ENCODE measurements at regions not wholly inside any gene's neighbourhood (a gene's known extent, or its start where the extent isn't known, plus 50 kb on each side); places are given as distances from the start of the nearest gene placed in this dataset.
A peak's percentile ranks its signal among the peaks of the same experiment; 100 is the strongest.
"Not testable (repeated sequence)": the region's sequence is repeated elsewhere in the genome, so short reads cannot be mapped to it uniquely, and the experiment has no call there.

DNA sequence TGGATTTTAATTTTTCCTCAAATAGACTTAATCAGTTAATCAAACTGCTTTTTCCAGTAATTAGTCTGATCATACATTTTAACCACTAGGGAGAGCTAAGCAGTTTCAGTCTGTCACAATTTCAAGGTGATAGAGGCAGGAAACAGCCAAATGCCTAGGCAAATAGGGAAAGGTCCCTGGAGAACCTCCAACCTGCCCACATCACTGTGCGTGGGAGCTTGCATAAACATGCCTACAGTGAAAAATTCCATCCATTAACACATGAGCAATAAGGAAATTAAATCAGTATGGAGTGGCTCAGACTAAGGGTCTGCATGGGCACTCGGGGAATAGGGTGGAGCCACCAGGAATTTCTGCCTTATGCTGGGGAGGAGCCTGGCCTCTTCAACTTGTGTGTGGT lies 74.6 kb downstream of the AASDHPPT start:
- DNase-seq (ENCODE audit: low read depth) = no peak

GRCh38 chr11:106152824-106153223 lies 75.4 kb downstream of the AASDHPPT start:
- DNase-seq (ENCODE audit: low read depth) = no peak

DNA sequence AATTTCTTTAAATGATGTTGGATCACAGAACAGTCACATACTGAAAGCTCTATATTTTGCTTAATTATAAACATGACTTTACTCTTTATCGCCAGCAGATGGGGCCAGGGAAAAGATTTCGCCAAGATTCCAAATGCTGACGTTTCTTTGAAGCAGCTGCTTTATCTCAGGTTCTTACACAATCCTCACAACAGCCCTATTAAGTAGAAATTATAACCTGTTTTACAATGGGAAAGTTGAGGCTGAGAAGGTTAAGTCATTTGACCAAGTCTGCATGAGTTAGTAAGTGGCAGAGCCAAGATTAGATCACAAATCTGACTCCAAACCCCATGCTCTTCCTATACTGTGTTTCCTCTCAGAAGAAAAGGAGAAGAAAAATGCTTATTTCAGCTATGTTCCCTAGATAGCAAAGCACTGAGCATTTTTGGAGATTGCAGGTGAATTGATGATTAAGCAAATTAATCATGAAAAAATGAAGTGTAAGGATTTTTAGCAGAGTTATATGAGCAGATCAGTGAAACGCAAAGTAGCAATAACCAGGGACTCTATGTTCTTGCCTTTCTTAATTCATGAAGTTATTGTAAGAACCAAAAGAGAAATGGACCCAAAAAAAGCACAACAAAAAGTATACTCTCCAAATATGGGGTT lies 79.0 kb downstream of the AASDHPPT start:
- DNase-seq (ENCODE audit: low read depth) = peak; percentile 26

GRCh38 chr11:106158406-106158805 lies 80.9 kb downstream of the AASDHPPT start:
- DNase-seq (ENCODE audit: low read depth) = no peak

DNA sequence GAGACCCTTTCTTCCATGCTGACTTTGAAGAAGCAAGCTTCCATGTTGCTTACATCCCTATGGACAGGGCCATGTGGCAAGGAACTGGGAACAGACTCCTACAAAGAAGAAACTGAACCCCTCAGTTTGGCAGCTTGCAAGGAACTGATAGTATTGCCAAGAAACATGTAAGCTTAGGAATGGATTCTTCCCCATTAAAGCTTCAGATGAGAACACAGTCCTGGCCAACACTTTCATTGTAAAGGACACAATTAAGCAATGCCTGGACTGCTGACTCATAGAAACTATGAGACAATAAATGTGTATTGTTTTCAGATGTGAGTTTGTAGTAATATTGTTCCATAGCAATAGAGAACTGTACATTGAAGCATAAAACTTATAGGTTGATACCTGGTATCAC lies 82.4 kb downstream of the AASDHPPT start:
- DNase-seq (ENCODE audit: low read depth) = no peak

GRCh38 chr11:106160494-106160893 lies 83.0 kb downstream of the AASDHPPT start:
- DNase-seq (ENCODE audit: low read depth) = no peak

DNA sequence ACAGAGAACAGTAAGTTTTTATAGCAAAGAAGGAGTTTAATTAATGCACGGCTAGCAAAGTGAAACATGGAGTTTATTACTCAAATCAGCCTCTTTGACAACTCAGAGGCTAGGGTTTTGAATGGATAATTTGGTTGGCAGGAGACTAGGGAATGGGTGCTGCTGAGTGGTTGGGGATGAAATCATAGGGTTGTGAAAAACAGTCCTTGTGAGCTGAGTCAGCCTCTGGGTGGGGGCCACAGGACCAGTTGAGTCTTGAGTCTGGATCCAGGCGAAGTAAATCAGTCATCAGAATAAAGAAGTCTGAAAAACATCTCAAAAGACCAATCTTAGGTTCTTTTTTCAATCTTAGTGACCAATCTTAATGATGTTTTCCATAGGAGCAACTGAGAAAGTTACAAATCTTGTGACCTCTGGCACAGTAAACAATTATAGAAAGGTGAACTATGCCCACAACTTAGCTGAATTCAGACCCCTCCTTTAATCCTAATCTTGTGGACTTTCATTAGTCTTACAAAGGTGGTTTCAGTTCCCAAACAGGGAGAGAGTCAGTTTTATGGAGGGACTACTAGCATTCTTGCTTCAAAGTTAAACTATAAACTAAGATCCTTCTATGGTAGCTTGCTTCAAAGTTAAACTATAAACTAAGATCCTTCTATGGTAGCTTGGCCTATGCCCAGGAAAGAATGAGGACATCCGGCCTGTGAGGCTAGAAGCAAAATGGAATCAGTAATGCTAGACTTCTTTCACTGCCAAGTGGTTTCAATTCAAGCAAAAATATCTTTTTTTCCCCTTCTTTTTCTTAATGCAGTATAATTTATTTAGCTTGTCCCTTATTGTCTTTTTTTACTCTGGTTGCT lies 84.5 kb downstream of the AASDHPPT start:
- DNase-seq (ENCODE audit: low read depth) = no peak

DNA sequence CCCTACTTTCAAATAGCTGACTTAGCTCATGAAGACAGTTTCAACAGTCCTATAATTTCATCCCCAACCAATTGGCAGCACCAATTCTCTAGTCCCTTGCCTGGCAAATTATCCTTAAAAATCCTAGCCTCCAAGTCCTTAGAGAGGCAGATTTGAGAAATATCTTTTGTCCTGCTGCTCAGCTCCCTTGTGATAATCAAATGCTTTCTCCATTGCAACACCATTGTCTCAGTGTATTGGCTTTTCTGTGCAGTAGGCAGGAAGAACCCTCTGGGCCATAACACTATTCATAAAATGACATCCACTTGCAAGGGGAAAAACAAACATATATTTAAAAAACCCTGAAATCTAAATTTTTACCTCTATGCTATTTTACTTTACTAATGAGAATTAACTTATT lies 89.6 kb downstream of the AASDHPPT start:
- DNase-seq (ENCODE audit: low read depth) = no peak

- DNase-seq (ENCODE audit: low read depth) = no peak
These were observed 95.0 kb downstream of the AASDHPPT start for GRCh38 chr11:106172386-106172991.

DNA sequence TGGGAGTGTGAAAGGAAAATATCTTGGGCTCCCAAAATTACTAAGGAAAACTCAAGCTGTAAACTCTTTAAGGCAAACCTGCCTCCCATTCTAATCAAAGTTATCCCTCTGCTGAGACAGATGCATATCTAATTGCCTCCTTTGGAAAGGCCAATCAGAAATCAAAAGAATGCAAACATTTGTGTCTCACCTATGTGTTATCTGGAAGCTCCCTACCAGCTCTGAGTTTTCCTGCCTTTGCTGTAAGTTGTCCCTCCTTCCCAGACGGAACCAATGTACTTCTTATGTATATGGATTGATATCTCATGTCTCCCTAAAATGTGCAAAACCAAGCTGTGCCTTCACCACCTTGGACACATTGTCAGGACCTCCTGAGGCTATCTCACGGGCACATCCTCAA lies 95.8 kb downstream of the AASDHPPT start:
- DNase-seq (ENCODE audit: low read depth) = no peak

- not testable (repeated sequence) for DNase-seq (ENCODE audit: low read depth)
These were observed 96.5 kb downstream of the AASDHPPT start for GRCh38 chr11:106174003-106174402.

DNA sequence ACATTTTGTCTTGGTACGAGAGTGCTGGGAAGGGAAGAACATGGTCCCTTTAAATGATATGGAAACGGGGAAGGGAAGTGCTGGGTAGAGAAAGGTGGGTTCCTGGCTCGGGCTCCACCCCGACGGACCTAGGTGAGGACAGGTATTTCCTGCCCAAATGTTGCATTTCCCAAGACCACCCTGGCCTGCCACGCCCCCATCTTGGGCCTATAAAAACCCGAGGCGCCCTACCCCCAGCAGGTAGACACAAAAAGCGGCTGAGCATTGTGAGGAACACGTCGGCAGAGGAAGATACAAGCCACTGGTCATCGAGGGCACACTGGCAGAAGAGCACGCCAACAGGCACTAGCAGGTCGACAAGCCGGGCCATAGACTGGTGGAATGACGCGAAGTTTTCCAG lies 99.4 kb downstream of the AASDHPPT start:
- DNase-seq (ENCODE audit: low read depth) = no peak

DNA sequence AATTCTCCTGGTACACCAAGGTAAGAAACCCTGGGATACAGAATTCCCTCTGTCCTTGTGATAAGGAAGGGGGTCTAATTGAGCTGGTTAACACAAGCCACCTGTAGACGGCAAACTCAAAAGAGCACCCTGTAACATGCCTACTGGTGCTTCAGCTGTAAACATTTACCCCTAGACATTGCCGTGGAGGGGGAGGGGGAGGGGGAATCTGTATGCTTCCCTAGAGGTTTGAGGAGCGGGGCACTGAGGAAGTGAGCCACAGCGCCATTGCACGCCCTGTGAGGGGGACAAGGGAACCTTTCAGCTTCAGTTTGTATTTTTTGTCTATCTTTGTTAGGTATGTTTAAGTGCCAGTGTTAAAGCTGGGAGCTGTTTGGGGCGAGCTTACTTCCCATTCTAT lies 99.8 kb downstream of the AASDHPPT start:
- no peak for DNase-seq (ENCODE audit: low read depth)

DNA sequence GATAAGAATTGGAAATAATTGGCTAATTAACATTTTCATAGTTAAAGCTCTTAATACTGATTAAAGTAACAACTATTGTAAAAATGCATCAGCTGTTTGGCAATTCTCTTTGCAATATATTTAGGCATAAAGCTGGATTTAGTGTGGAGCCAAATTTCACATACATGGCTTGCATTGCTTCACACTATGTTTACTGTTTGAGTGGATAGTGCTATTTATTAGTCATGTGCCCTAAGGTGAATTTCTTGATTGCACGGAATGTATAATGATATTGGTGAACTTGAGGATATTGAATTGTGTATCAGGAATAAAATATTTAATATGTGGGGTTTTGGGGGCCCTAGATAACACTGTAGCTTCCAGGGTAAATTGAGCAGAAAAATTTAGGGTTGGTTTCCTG lies 100.9 kb downstream of the AASDHPPT start:
- DNase-seq (ENCODE audit: low read depth) = no peak

- DNase-seq (ENCODE audit: low read depth) = no peak
These were observed 101.6 kb downstream of the AASDHPPT start for GRCh38 chr11:106179048-106179447.

- no peak for DNase-seq (ENCODE audit: low read depth)
These were observed 109.2 kb downstream of the AASDHPPT start for GRCh38 chr11:106186630-106187029.

DNA sequence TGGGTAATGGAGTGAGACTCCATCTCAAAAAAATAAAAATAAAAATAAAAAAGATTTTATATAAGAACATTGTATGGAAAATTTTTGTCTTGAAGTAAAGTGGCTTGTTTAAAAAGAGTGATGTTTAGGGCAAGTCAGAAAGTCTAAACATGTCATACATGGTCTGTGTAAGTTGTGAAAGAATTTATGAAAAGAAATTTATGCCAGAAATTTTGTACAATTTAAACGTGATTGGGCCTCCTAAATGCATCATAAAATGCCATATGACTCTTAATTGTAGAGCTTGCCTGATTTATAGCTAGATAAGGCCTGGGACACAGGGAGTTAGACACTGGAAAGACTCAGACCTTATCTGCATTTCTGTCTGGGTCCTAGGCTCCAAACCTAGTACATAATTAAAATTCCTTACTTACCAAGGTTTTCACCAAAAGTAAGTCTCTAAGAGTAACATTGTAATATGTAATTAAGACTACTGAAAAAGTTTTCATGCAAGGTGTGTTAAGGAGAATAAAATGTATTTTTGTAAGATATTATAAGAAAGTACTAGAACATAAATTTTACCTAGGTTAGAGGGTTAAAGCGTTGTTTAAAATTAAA lies 110.5 kb downstream of the AASDHPPT start:
- DNase-seq (ENCODE audit: low read depth) = no peak

GRCh38 chr11:106193956-106194355 lies 116.5 kb downstream of the AASDHPPT start:
- no peak for DNase-seq (ENCODE audit: low read depth)

DNA sequence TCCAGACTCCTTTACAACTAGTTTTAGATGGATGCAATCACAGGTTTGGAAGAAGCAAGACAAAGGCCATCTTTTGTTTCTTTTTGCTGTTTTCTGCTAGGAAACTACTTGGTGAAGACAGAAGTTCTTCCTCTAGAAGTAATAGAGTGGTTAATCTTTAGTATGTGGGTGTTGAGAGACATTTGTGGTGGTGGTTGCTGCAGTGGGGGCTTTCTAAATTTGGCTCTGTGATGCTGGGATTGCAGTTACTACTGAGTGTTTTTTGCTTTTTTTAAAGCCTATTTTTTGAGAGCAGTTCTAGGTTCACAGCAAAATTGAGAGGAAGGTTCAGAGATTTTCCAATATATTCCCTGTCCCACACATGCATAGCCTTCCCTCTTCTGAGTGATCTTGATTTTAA lies 120.0 kb downstream of the AASDHPPT start:
- DNase-seq (ENCODE audit: low read depth) = no peak

GRCh38 chr11:106202935-106203620 lies 125.6 kb downstream of the AASDHPPT start:
- DNase-seq (ENCODE audit: low read depth) = no peak

GRCh38 chr11:106208760-106209159 lies 131.3 kb downstream of the AASDHPPT start:
- DNase-seq (ENCODE audit: low read depth) = no peak

DNA sequence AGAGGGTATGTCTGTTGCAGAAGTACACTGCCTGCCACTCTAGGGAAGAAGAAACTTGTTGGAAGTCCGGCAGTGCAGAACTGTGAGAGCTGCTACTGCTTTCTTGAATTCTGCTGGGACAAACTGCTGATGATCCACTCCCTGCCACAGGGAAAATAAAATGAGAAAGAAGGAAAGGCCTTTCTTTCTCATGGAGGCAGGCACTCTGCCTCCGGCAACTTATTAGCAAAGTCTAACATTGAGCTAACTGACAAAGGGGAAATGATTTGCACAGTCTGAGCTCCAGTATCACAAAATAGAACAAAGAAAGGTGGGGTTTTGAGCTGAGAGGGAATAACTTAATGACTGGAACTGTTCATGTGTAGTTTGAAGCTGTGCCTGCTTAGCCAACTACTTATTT lies 134.6 kb downstream of the AASDHPPT start:
- no peak for DNase-seq (ENCODE audit: low read depth)

Data from GM04503 (cell line).